HEK293 (cell line): ENCODE measurements at regions not wholly inside any gene's neighbourhood (a gene's known extent, or its start where the extent isn't known, plus 50 kb on each side); places are given as distances from the start of the nearest gene placed in this dataset.

Source experiments
- CTCF ChIA-PET: fragments of 350-600 bp; formaldehyde crosslinking; extraction: SDS; loops from one replicate; lab custom pipeline; 2021; ENCODE audit warnings: antibody characterized with exemption; lab: Yijun Ruan, JAX
- POLR2A ChIA-PET: fragments of 300-600 bp; formaldehyde crosslinking; extraction: SDS; loops from one replicate; lab custom pipeline; 2020; ENCODE audit warnings: antibody characterized with exemption, inconsistent platforms; lab: Yijun Ruan, JAX
- H3K27ac ChIP-seq: fragments of 200-500 bp; sonication (Bioruptor generic); 2 replicates; pipeline ENCODE4 v1.5.1; 2014; ENCODE audit warnings: low read depth, low read length, control low read depth, inconsistent platforms; ENCODE audit errors: extremely low read depth
- H3K36me3 ChIP-seq, 2 experiments: fragments of 200-500 bp in 1 of 2; sonication (Bioruptor generic) in 1 of 2; 1 replicate in 1 of 2; 2 replicates in 1 of 2; pipeline ENCODE4 v1.5.1; 2014 to 2017; ENCODE audit warnings: inconsistent platforms in 2 of 2, low read length in 2 of 2; ENCODE audit not compliant: control insufficient read depth in 2 of 2, insufficient read depth in 1 of 2
- H3K4me1 ChIP-seq: fragments of 200-500 bp; sonication (Bioruptor generic); 2 replicates; pipeline ENCODE4 v1.5.1; 2014; ENCODE audit warnings: mild to moderate bottlenecking, low read length, inconsistent platforms; ENCODE audit not compliant: control insufficient read depth, insufficient read depth
- H3K4me3 ChIP-seq: 2 replicates; pipeline ENCODE4 v1.5.1; 2011; ENCODE audit warnings: low read depth, mild to moderate bottlenecking, control low read depth, low read length, moderate library complexity
- H3K9me3 ChIP-seq: fragments of 200-500 bp; sonication (Bioruptor generic); 2 replicates; pipeline ENCODE4 v1.5.1; 2014; ENCODE audit warnings: low read depth, low read length, inconsistent platforms; ENCODE audit not compliant: control insufficient read depth, insufficient read depth
- CTCF ChIP-seq: fragments of 450-650 bp; formaldehyde crosslinking; IDR thresholded peaks from 2 replicates; pipeline ENCODE4 v1.5.1; 2016; ENCODE audit warnings: missing biosample characterization, missing genetic modification characterization
- KLF16 ChIP-seq: fragments of 450-650 bp; formaldehyde crosslinking; IDR thresholded peaks from 2 replicates; pipeline ENCODE4 v1.5.1; 2017; ENCODE audit warnings: missing biosample characterization, missing genetic modification characterization
- KLF8 ChIP-seq: fragments of 450-650 bp; formaldehyde crosslinking; IDR thresholded peaks from 2 replicates; pipeline ENCODE4 v1.5.1; 2016; ENCODE audit warnings: missing biosample characterization, missing genetic modification characterization
- PRDM2 ChIP-seq: fragments of 450-650 bp; formaldehyde crosslinking; IDR thresholded peaks from 2 replicates; pipeline ENCODE4 v1.5.1; 2016; ENCODE audit warnings: missing biosample characterization, missing genetic modification characterization, borderline replicate concordance
- TRIM28 ChIP-seq: IDR thresholded peaks from 2 replicates; pipeline ENCODE4 v1.6.1; 2011; ENCODE audit warnings: low read length, control low read depth, borderline replicate concordance
- ZBTB48 ChIP-seq: fragments of 450-650 bp; formaldehyde crosslinking; IDR thresholded peaks from 2 replicates; pipeline ENCODE4 v1.5.1; 2016; ENCODE audit warnings: missing biosample characterization, missing genetic modification characterization
- ZBTB49 ChIP-seq: fragments of 450-650 bp; formaldehyde crosslinking; IDR thresholded peaks from 2 replicates; pipeline ENCODE4 v1.5.1; 2016; ENCODE audit warnings: missing biosample characterization, missing genetic modification characterization, low read depth
- ZIC2 ChIP-seq: fragments of 450-650 bp; formaldehyde crosslinking; IDR thresholded peaks from 2 replicates; pipeline ENCODE4 v1.5.1; 2016; ENCODE audit warnings: missing biosample characterization, missing genetic modification characterization
- ZNF280C ChIP-seq: fragments of 450-650 bp; formaldehyde crosslinking; IDR thresholded peaks from 2 replicates; pipeline ENCODE4 v1.5.1; 2016; ENCODE audit warnings: missing biosample characterization, missing genetic modification characterization
- ZNF341 ChIP-seq: fragments of 450-650 bp; formaldehyde crosslinking; IDR thresholded peaks from 2 replicates; pipeline ENCODE4; 2016; ENCODE audit warnings: low read depth, missing biosample characterization, missing genetic modification characterization
- ZNF391 ChIP-seq: fragments of 450-650 bp; formaldehyde crosslinking; IDR thresholded peaks from 2 replicates; pipeline ENCODE4 v1.5.1; 2016; ENCODE audit warnings: low read depth, missing biosample characterization, missing genetic modification characterization, borderline replicate concordance
- ZNF404 ChIP-seq: fragments of 450-650 bp; formaldehyde crosslinking; IDR thresholded peaks from 2 replicates; pipeline ENCODE4 v1.5.1; 2017; ENCODE audit warnings: missing biosample characterization, missing genetic modification characterization
- ZNF416 ChIP-seq: fragments of 450-650 bp; formaldehyde crosslinking; IDR thresholded peaks from 2 replicates; pipeline ENCODE4 v1.5.1; 2016; ENCODE audit warnings: missing biosample characterization, missing genetic modification characterization
- ZNF514 ChIP-seq: fragments of 450-650 bp; formaldehyde crosslinking; IDR thresholded peaks from 2 replicates; pipeline ENCODE4 v1.5.1; 2016; ENCODE audit warnings: missing biosample characterization, missing genetic modification characterization
- ZNF621 ChIP-seq: fragments of 450-650 bp; formaldehyde crosslinking; IDR thresholded peaks from 2 replicates; pipeline ENCODE4 v1.5.1; 2017; ENCODE audit warnings: missing biosample characterization, missing genetic modification characterization
- ZNF645 ChIP-seq: fragments of 450-650 bp; formaldehyde crosslinking; IDR thresholded peaks from 2 replicates; pipeline ENCODE4; 2016; ENCODE audit warnings: missing biosample characterization, missing genetic modification characterization
- ZNF677 ChIP-seq: fragments of 450-650 bp; IDR thresholded peaks from 2 replicates; pipeline ENCODE4 v1.5.0; 2018; ENCODE audit warnings: missing biosample characterization, mild to moderate bottlenecking, missing genetic modification characterization, moderate library complexity
- ZNF776 ChIP-seq: fragments of 450-650 bp; formaldehyde crosslinking; IDR thresholded peaks from 2 replicates; pipeline ENCODE4 v1.5.0; 2017; ENCODE audit warnings: missing biosample characterization, missing genetic modification characterization, borderline replicate concordance
- ZNF777 ChIP-seq: fragments of 450-650 bp; formaldehyde crosslinking; IDR thresholded peaks from 2 replicates; pipeline ENCODE4 v1.5.1; 2017; ENCODE audit warnings: missing biosample characterization, missing genetic modification characterization, borderline replicate concordance

GRCh38 chr9:80359941-80360881, 788.4 kb downstream of the TLE4 start (continued):
- TF ChIP-seq ZNF280C (tag by site-specific recombination), result no peak
- TF ChIP-seq ZBTB48, result no peak
- no peak for TF ChIP-seq CTCF (tag by site-specific recombination)
- no peak for TF ChIP-seq ZNF404 (tag by site-specific recombination)

GRCh38 chr9:80359291-80359690, 787.5 kb downstream of the TLE4 start:
- ChIA-PET CTCF (no interaction called here), POLR2A (no interaction called here)
- no peak for TF ChIP-seq ZNF391 (tag by site-specific recombination)
- no peak for TF ChIP-seq ZNF645
- TF ChIP-seq ZNF341, result no peak
- no peak for TF ChIP-seq PRDM2 (tag by site-specific recombination)
- TF ChIP-seq, all 188 proteins: peak for 0
- no peak overlapping the region for H3K27ac ChIP-seq
- H3K9me3 ChIP-seq, result no peaks in the 10 kb centered on the region
- H3K36me3 ChIP-seq, result no peaks in the 10 kb centered on the region
- no peak overlapping the region for H3K4me3 ChIP-seq
- no peaks in the 10 kb centered on the region for H3K4me1 ChIP-seq

GRCh38 chr9:80352967-80353366, 781.2 kb downstream of the TLE4 start:
- Histone ChIP-seq H3K27ac (no peak overlapping the region), H3K9me3 (no peaks in the 10 kb centered on the region), H3K4me3 (no peak overlapping the region), H3K4me1 (no peaks in the 10 kb centered on the region), H3K36me3 (no peaks in the 10 kb centered on the region)
- ChIA-PET POLR2A (no interaction called here), CTCF (no interaction called here)
- TF ChIP-seq ZNF621 (no peak), ZNF514 (tag by site-specific recombination) (no peak), ZNF341 (no peak), ZNF776 (tag by site-specific recombination) (no peak), ZNF677 (tag by site-specific recombination) (no peak), ZIC2 (tag by site-specific recombination) (no peak), ZNF416 (tag by site-specific recombination) (no peak), KLF16 (tag by site-specific recombination) (no peak), TRIM28 (no peak), KLF8 (tag by site-specific recombination) (no peak), ZNF777 (tag by site-specific recombination) (no peak), ZBTB49 (no peak)
